HAP-1 (cell line): ENCODE measurements at regions not wholly inside any gene's neighbourhood (a gene's known extent, or its start where the extent isn't known, plus 50 kb on each side); places are given as distances from the start of the nearest gene placed in this dataset.
"Not testable (repeated sequence)": the region's sequence is repeated elsewhere in the genome, so short reads cannot be mapped to it uniquely, and the experiment has no call there.

ENCODE experiments used
- DNase-seq, 2 experiments: peaks; one replicate each; pipeline ENCODE4 v3.0.0-alpha.2; 2016 to 2020; ENCODE audit warnings: low spot score in 2 of 2
- H3K27me3 ChIP-seq: fragments of 250-450 bp; sonication (Bioruptor Pico); 2 replicates; pipeline ENCODE4 v1.5.1; 2020; ENCODE audit warnings: low read depth, mild to moderate bottlenecking, moderate library complexity
- H3K36me3 ChIP-seq: fragments of 250-450 bp; sonication (Bioruptor Pico); replicated peaks from 2 replicates; pipeline ENCODE4 v1.5.1; 2020; ENCODE audit warnings: mild to moderate bottlenecking
- H3K4me1 ChIP-seq: fragments of 250-450 bp; sonication (Bioruptor Pico); 2 replicates; pipeline ENCODE4 v1.5.1; 2020; ENCODE audit warnings: mild to moderate bottlenecking
- H3K4me3 ChIP-seq: fragments of 250-450 bp; sonication (Bioruptor Pico); 2 replicates; pipeline ENCODE4 v1.5.1; 2020; ENCODE audit warnings: mild to moderate bottlenecking, moderate library complexity
- H3K9me3 ChIP-seq: fragments of 250-450 bp; sonication (Bioruptor Pico); 2 replicates; pipeline ENCODE4 v1.5.1; 2020; ENCODE audit warnings: mild to moderate bottlenecking, moderate library complexity
- in situ Hi-C: fragments of 300-500 bp; cut with MboI; formaldehyde crosslinking; loops from 3 replicates; pipeline ENCODE4 v1.14.3; 2020; ENCODE audit warnings: low sequenced_read_pairs, inconsistent platforms, mixed read lengths

DNA sequence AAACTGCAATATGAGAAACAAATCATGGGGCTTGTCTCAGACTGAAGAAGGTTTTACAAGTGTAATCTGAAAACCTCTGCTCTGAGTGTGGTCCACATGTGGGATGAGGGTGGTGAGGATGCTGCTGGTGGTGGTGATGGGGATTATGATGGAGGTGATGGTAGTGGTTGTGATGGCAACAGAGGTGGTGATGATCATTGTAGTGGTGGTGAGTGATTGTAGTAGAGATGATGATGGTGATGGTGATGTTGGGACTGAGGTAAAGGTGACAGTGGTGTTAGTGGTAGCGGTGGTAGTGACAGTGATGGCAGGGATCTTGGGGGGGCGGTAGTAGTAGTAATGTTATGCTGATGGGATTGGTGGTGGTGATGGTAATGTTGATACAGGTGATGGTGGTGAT, 217.8 kb downstream of the ANAPC1 start:
- DNase-seq = no peak
- in situ Hi-C loops = no loop called here
- no peaks in the 10 kb centered on the region for H3K4me1 ChIP-seq
- no peak overlapping the region for H3K4me3 ChIP-seq
- H3K27me3 ChIP-seq = no peaks in the 10 kb centered on the region
- no peaks in the 10 kb centered on the region for H3K36me3 ChIP-seq
- peaks cover 3% of the 10 kb centered on the region; the same call in 1 of the 2 replicates for H3K9me3 ChIP-seq

- H3K4me3 ChIP-seq = no peak overlapping the region
- DNase-seq = no peak
- no peaks in the 10 kb centered on the region for H3K36me3 ChIP-seq
- no peaks in the 10 kb centered on the region for H3K4me1 ChIP-seq
- in situ Hi-C loops = no loop called here
- peaks cover 3% of the 10 kb centered on the region; the same call in 1 of the 2 replicates for H3K9me3 ChIP-seq
- H3K27me3 ChIP-seq = no peaks in the 10 kb centered on the region
Measured at GRCh38 chr2:111667001-111667400, 217.0 kb downstream of the ANAPC1 start.

GRCh38 chr2:111667542-111668273, 216.3 kb downstream of the ANAPC1 start:
- Histone ChIP-seq H3K27me3 (no peaks in the 10 kb centered on the region), H3K36me3 (no peaks in the 10 kb centered on the region), H3K4me1 (no peaks in the 10 kb centered on the region), H3K4me3 (no peak overlapping the region), H3K9me3 (peaks cover 3% of the 10 kb centered on the region; the same call in 1 of the 2 replicates)
- no peak for DNase-seq
- in situ Hi-C loops = no loop called here

- Histone ChIP-seq H3K27me3 (no peaks in the 10 kb centered on the region), H3K9me3 (peaks cover 3% of the 10 kb centered on the region; the same call in 1 of the 2 replicates), H3K36me3 (no peaks in the 10 kb centered on the region), H3K4me1 (no peaks in the 10 kb centered on the region), H3K4me3 (no peak overlapping the region)
- in situ Hi-C loops = no loop called here
- no peak for DNase-seq
Measured at GRCh38 chr2:111668274-111668616, 215.7 kb downstream of the ANAPC1 start.

GRCh38 chr2:111668741-111669140, 215.3 kb downstream of the ANAPC1 start:
- in situ Hi-C loops = no loop called here
- Histone ChIP-seq H3K27me3 (no peaks in the 10 kb centered on the region), H3K9me3 (peaks cover 3% of the 10 kb centered on the region; the same call in 1 of the 2 replicates), H3K4me3 (no peak overlapping the region), H3K4me1 (no peaks in the 10 kb centered on the region), H3K36me3 (no peaks in the 10 kb centered on the region)
- no peak for DNase-seq

GRCh38 chr2:111669928-111670695, 213.9 kb downstream of the ANAPC1 start:
- Histone ChIP-seq H3K4me1 (no peaks in the 10 kb centered on the region), H3K36me3 (no peaks in the 10 kb centered on the region), H3K4me3 (no peak overlapping the region), H3K27me3 (no peaks in the 10 kb centered on the region), H3K9me3 (peaks cover 3% of the 10 kb centered on the region; the same call in 1 of the 2 replicates)
- no peak for DNase-seq
- in situ Hi-C loops = no loop called here

- no peak for DNase-seq
- Histone ChIP-seq H3K27me3 (no peaks in the 10 kb centered on the region), H3K4me3 (no peak overlapping the region), H3K36me3 (no peaks in the 10 kb centered on the region), H3K4me1 (no peaks in the 10 kb centered on the region), H3K9me3 (peaks cover 3% of the 10 kb centered on the region; the same call in 1 of the 2 replicates)
- in situ Hi-C loops = no loop called here
Measured at GRCh38 chr2:111670776-111671175, 213.2 kb downstream of the ANAPC1 start.

DNA sequence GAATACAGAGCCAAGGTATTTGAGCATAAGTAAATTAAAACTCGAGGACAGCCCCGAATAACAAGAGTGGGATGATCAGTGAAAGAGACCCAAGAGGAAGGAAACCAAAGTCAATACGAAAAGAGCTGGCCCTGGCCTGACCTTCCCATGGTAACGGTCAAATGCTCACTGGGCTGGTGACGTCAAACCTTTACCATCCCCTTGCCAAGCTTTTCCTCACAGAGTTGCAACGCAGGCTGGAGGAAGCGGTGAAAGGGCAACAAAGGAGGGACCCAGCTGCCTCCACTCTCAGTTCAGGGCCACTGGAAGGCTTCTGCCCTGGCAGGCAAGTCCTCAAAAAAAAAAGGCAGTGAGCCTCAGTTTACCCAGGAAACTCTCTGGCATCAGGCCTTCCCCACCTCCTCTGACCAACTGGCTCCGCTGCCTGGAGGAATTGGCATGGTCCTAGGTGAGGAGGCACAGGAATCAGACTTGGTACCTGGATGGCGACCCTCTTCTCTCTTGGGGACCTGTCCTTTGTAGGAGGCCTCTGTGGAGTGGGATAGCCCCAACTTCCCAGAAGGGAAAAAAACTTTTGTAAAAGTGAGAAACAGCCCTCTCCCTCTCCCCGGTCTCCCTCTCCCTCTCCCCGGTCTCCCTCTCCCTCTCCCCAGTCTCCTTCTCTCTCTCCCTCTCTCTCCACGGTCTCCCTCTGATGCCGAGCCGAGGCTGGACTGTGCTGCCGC, 212.4 kb downstream of the ANAPC1 start:
- no peaks in the 10 kb centered on the region for H3K27me3 ChIP-seq
- H3K9me3 ChIP-seq = peaks cover 3% of the 10 kb centered on the region; the same call in 1 of the 2 replicates
- H3K4me1 ChIP-seq = no peaks in the 10 kb centered on the region
- no peaks in the 10 kb centered on the region for H3K36me3 ChIP-seq
- in situ Hi-C loops = no loop called here
- no peak for DNase-seq
- no peak overlapping the region for H3K4me3 ChIP-seq

- DNase-seq, in situ Hi-C loops, H3K9me3 ChIP-seq, H3K36me3 ChIP-seq, H3K4me1 ChIP-seq, H3K27me3 ChIP-seq, H3K4me3 ChIP-seq: not testable (repeated sequence)
Measured at GRCh38 chr2:111672641-111673040, 211.4 kb downstream of the ANAPC1 start.

- no peaks in the 10 kb centered on the region for H3K9me3 ChIP-seq
- no peaks in the 10 kb centered on the region for H3K27me3 ChIP-seq
- no peak overlapping the region for H3K4me3 ChIP-seq
- in situ Hi-C loops = no loop called here
- no peaks in the 10 kb centered on the region for H3K4me1 ChIP-seq
- no peaks in the 10 kb centered on the region for H3K36me3 ChIP-seq
- DNase-seq = no peak
Measured at GRCh38 chr2:111673526-111673925, 210.5 kb downstream of the ANAPC1 start.

- DNase-seq = no peak
- H3K4me1 ChIP-seq = no peaks in the 10 kb centered on the region
- H3K36me3 ChIP-seq = no peaks in the 10 kb centered on the region
- in situ Hi-C loops = loop anchor here (25.0 kb wide), 2 partner anchors 438 to 863 kb away; no protein-coding TSS in a partner anchor
- H3K4me3 ChIP-seq = no peak overlapping the region
- no peaks in the 10 kb centered on the region for H3K27me3 ChIP-seq
- no peaks in the 10 kb centered on the region for H3K9me3 ChIP-seq
Measured at GRCh38 chr2:111675419-111676194, 208.4 kb downstream of the ANAPC1 start.

DNA sequence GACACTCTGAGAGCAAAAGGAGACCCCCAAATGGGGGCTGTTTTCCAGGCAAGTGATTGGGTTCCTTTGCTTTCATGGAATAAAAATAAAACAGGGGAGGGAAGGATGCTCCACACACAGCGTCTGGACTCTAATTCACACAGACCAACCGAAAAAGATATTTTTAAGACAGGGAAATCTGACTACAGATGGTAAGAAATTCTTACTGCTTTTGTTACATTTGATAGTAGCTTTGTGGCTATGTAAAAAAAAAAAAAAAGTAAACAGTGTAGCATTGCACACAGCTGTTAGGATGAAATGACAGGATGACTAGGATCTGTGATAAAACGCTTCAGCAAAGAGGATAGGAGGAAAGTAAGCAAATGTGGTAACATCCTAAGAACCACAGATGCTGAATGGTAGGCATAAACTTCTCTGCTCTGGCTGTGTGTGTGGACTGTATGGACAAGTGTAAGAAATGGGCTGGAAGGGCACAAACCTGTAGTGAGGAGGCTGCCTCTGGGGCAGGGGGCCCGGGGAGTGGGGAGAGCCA, 207.6 kb downstream of the ANAPC1 start:
- Histone ChIP-seq H3K36me3 (no peaks in the 10 kb centered on the region), H3K9me3 (no peaks in the 10 kb centered on the region), H3K27me3 (no peaks in the 10 kb centered on the region), H3K4me3 (no peak overlapping the region), H3K4me1 (no peaks in the 10 kb centered on the region)
- no peak for DNase-seq
- in situ Hi-C loops = loop anchor here (25.0 kb wide), 2 partner anchors 439 to 864 kb away; no protein-coding TSS in a partner anchor

GRCh38 chr2:111678161-111678560, 205.8 kb downstream of the ANAPC1 start:
- in situ Hi-C loops = loop anchor here (25.0 kb wide), 2 partner anchors 441 to 866 kb away; no protein-coding TSS in a partner anchor
- no peaks in the 10 kb centered on the region for H3K27me3 ChIP-seq

More at GRCh38 chr2:111678161-111678560, 205.8 kb downstream of the ANAPC1 start:
- no peak for DNase-seq
- no peaks in the 10 kb centered on the region for H3K4me1 ChIP-seq
- H3K36me3 ChIP-seq = no peaks in the 10 kb centered on the region
- no peak overlapping the region for H3K4me3 ChIP-seq
- H3K9me3 ChIP-seq = no peaks in the 10 kb centered on the region
